ACHN (cell line): ENCODE measurements at regions not wholly inside any gene's neighbourhood (a gene's known extent, or its start where the extent isn't known, plus 50 kb on each side); places are given as distances from the start of the nearest gene placed in this dataset.

Experiments
- DNase-seq: peaks from one replicate; pipeline ENCODE4 v3.0.0-alpha.2; 2015
- in situ Hi-C: cut with HindIII; loops from 2 replicates; pipeline ENCODE4 v1.10.0; 2017; ENCODE audit warnings: low sequenced_read_pairs, low pct_ligation_motif_present, low pct_unique_long_range_greater_than_20kb

DNA sequence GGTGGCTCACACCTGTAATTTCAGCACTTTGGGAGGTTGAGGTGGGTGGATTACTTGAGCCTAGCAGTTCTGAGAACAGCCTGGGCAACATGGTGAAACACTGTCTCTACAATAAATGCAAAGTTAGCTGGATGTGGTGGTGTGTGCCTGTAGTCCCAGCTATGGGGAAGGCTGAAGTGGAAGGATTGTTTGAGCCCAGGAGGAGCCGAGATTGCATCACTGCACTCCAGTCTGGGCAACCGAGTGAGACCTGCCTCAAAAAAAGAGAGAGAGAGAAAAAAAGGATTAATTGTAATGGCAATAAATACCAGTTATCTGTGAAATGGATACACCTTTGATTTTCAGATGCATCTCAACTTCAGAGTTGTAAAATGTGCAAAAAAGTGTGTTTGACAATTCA lies 58.8 kb downstream of the SPRY1 start:
- DNase-seq = no peak

DNA sequence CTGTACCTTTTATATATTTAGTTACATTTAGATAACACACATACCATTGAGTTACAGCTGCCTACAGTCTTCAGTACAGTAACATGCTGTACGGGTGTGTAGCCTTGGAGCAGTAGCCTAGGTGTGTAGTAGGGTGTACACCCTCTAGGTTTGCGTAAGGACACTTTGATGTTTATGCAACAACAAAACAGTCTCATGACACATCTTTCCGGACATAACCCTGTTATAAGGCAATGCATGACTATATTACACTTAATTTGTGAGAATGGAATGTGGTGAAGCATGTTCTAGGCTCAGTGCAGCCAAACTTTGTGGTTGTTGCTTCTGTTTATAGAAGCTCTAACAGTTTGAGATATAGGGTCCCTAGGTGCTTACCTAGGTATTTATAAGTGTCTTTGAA lies 65.4 kb downstream of the SPRY1 start:
- no peak for DNase-seq
- in situ Hi-C loops = no loop called here

More for the DNA sequence above, 58.8 kb downstream of the SPRY1 start:
- in situ Hi-C loops = no loop called here

GRCh38 chr4:123463869-123464268 lies 67.3 kb downstream of the SPRY1 start:
- DNase-seq = no peak
- in situ Hi-C loops = no loop called here

DNA sequence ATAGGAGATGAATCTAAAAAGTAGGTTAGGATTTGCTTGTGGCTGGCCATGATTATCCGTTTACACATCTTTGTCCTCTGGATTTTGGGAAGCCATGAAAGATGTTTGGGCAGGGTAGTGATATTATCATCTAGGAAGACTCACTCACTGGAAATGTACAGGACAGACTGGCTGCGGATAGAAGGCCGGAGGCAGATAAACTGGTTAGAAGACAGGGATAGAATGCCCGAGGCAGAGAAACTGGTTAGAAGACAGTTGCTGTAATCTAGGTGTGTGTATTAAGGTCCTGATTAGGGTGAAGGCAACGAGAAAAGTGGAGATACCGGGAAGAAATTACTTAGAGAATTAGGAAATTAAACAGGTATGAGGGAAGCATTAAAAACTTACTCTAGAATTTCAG lies 68.8 kb downstream of the SPRY1 start:
- no peak for DNase-seq
- in situ Hi-C loops = no loop called here

GRCh38 chr4:123466080-123466785 lies 69.6 kb downstream of the SPRY1 start:
- DNase-seq = no peak
- in situ Hi-C loops = no loop called here

- no peak for DNase-seq
- in situ Hi-C loops = no loop called here
Measured at GRCh38 chr4:123468479-123469031, 72.0 kb downstream of the SPRY1 start.

DNA sequence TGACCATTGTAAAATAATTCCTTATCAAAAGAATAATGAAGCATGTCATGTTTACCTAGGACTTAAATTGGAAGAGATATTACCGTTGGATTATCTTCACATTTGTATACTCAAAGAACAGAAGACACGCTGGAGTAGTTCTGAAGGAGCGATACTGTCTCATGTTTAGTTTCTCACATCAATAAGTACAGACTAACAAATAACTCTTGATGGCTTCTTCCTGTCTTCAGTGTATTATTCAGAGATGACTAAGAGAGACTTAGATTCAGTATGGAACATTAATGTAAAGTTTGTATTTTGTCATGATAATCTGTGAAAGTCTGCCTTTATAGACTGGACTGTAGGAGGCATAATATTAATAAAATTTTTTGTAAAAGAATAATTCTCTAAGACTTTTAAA lies 72.7 kb downstream of the SPRY1 start:
- DNase-seq = no peak
- in situ Hi-C loops = no loop called here

GRCh38 chr4:123469696-123470095 lies 73.1 kb downstream of the SPRY1 start:
- DNase-seq = no peak
- in situ Hi-C loops = no loop called here

DNA sequence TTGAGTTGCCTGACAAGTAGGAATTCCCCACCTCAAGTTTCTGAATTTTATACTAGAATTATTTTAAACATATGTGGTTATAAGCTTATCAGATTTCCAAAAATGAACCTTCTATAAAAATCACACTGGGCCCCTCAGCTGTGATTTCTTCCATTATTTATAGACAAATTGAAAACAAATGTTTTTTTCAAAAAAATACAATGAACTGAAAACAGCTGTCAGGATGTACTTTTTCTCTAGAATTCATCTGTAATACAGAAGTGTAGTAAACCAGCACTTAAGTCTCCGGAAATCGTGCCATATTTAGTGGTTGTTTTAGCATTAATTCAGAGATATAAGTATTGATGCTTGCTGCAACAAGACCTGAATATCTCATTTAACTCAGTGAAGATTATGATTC lies 74.0 kb downstream of the SPRY1 start:
- DNase-seq = no peak
- in situ Hi-C loops = no loop called here

DNA sequence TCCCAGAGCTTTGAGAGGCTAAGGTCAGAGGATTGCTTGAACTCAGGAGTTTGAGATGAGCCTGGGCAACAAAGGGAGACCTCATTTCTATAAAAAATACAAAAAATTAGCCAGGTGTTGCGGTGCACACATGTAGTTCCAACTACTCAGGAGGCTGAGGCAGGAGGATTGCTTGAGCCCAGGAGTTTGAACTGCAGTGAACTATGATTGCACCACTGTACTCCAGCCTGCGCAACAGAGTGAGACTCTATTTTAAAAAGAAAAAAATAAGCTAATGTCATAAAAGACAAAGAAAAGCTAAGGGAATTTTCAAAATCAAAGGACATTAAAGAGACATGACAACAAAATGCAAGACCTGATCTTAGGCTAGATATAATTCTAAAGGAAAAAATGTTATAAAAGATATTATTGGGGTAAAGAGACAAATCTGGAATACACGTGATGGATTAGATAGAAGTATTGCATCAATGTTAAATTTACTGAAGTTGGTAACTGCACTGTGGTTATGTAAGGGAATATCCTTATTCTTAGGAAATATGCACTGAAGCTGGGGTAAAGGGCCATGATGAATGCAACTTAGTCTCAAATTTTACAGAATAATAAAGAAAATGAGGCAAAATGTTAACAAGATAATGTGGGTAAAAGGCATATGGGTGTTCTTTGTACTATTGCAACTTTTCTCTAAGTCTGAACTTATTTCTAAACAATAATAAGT lies 75.2 kb downstream of the SPRY1 start:
- in situ Hi-C loops = no loop called here

GRCh38 chr4:123474817-123475216 lies 78.2 kb downstream of the SPRY1 start:
- no peak for DNase-seq
- in situ Hi-C loops = no loop called here

More for the DNA sequence above, 75.2 kb downstream of the SPRY1 start:
- no peak for DNase-seq

- no peak for DNase-seq
- in situ Hi-C loops = no loop called here
Measured at GRCh38 chr4:123476089-123476488, 79.5 kb downstream of the SPRY1 start.

DNA sequence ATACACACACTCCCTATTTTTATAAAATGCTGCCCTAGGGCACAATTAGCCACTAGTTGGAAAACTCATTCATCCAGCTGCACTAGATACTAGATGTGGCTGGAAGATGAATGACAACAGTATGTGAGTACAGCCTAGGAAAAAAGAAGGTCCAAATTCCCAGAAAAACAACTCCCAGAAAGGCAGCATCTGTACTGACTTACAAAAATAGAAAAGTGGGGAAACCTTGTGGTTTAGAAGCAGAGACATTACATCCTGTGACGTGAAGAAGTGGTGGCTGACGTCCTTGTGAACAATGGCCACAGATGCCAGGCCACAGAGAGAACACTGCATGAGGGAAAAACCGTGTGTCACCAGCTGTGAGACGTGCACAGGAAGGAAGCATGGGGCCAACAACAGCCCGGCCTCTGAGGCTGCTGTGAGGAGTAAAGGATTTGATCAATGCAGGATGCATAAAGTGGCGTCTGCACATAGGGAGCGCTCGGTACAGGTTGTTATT lies 81.2 kb downstream of the SPRY1 start:
- DNase-seq = no peak
- in situ Hi-C loops = no loop called here

- in situ Hi-C loops = no loop called here
- DNase-seq = no peak
Measured at GRCh38 chr4:123478859-123479345, 82.3 kb downstream of the SPRY1 start.

DNA sequence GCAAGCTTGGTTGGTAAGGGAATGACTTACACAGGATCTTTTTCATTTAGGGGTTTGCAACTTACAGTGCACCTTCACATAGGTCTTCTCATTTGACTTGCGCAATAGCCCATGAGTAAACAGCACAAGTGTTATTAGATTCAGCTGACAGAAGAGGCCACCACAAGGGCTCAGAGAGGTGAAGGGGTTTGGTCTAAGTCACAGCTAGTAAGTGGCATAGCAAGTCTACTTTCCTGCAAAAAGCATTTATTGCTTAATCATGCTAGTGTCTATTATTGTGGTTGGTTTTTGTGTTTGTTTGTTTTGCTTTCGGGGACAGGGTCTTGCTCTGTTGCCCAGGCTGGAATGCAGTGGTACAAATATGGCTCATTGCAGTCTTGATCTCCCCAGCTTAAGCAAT lies 83.3 kb downstream of the SPRY1 start:
- DNase-seq = no peak
- in situ Hi-C loops = no loop called here

GRCh38 chr4:123480706-123481418 lies 84.3 kb downstream of the SPRY1 start:
- DNase-seq = no peak
- in situ Hi-C loops = no loop called here

- no peak for DNase-seq
- in situ Hi-C loops = no loop called here
Measured at GRCh38 chr4:123481717-123482116, 85.1 kb downstream of the SPRY1 start.

DNA sequence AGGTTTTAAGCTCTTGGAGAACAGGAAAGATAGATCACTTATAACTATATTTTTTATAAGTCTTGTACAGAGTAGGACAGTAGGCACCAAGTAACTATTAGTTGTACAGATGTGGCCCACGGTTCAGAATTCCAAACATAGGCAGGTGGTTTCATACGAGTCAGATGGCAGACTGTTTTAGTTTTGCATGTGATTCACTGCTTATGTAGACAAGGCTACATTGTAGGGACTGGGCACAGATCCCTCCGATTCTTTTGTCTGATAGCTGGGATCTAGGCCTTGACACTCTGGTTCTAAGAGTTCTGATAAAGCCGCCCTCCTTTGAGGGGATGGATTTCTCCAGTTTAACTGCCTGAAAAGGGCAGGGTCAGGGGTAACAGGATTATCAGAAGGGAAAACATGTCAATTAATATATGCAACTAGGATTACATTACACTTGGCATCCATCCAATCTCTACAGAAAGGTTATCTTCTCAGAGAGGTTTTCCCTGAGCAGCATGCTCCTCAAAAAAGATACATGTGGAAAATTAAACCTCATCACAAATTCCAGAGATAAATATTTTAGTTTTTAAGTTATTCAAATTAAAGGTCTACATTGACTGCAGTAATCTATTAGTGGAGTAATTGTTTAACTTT lies 87.8 kb downstream of the SPRY1 start:
- in situ Hi-C loops = no loop called here

DNA sequence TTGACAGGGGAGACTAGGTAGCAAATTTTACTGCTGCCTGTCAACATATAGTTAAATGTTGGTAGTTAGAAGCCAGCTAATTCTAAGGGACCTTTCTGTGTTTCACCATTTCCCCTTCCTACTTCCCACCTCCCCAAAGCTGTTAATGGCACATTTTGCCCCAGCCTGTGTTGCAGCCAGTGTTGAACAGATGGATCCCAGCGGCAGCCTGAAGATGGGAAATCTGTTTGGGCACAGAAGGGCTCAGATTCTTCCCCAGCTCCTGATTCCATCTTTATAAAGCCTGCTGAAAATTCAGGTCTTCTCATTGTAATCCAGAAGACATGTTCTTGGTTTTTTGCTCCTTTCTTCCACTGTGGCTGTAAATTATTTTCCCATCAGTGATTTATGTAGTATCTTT lies 89.0 kb downstream of the SPRY1 start:
- no peak for DNase-seq
- in situ Hi-C loops = no loop called here

More for the DNA sequence above, 87.8 kb downstream of the SPRY1 start:
- no peak for DNase-seq
